Left renal cortex interstitium (tissue), 4 donors: ENCODE measurements at regions not wholly inside any gene's neighbourhood (a gene's known extent, or its start where the extent isn't known, plus 50 kb on each side); places are given as distances from the start of the nearest gene placed in this dataset.
A peak's percentile ranks its signal among the peaks of the same experiment; 100 is the strongest.

Source experiments
- DNase-seq, 4 donors: peaks; one replicate each; pipeline ENCODE4 v3.0.0-alpha.2; 2013; ENCODE audit warnings: low read depth in 4 of 4, low spot score in 2 of 4, missing footprints in 1 of 4

DNA sequence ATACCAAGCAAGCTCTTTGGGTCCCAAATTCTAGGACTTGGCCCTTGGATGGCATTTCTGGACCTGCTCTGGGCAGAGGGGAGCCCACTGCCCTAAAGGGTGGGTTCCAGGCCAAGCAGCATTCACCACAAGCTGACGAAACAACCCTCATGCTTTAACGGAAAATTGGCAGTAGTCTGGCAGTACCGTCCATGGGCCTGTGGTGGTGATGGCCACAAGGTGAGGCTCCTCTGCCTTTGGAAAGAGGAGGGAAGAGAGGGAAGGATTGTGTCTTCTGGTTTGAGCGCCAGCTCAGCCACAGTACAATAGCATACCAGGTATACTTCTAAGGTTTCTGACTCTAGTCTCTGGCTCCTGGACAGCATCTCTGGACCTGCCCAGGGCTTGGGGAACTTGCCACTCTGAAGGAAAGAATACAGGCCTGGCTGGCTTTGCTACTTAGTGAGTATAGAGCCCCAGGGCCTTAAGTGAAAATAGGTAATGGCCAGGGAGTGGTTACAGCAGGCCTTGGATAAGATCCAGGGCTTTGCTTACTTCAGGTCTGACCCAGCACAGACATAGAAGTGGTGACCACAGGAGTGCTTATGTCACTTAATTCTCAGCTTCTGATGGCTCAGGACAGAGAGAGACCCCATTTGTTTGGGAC is 595.5 kb downstream of the LMO7 start:
- no peak for DNase-seq

DNA sequence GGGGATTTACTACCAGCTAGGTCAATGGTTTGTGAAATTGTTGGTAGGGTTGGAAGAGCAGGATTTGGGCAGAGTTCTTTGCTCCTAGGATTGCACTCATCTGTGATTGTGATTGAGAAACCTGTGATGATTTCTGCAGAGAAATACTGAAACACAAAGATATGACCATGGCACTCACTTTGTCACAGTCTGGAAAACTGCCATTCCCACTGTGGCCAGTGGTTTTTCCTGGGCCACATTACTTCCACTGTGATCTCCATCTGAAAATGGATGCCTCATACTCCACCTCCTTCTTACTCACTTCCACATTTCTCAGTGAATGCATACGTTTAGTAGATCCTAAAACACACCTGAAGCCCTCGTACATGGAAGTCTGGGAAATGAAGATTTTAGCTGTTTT is 593.2 kb downstream of the LMO7 start:
- no peak for DNase-seq

DNA sequence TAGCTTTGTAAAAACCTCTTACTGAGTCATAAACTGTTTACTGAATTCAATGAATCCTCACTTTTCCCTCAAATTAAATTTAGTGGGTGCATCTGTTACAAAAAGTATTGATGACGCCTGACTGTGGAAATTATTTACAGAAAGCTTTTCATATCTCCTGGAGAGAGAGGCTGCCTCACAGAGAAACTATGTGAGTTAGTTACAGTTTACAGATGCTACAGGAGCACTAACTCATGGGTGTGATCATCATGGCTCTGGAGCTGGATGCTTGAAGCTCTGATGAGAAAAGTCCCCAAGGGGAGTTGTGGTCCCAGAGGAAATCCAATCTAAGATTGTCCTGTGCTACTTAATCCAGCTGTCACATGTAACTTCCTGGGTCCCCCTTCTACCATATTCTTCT is 590.8 kb downstream of the LMO7 start:
- DNase-seq, result no peak

DNA sequence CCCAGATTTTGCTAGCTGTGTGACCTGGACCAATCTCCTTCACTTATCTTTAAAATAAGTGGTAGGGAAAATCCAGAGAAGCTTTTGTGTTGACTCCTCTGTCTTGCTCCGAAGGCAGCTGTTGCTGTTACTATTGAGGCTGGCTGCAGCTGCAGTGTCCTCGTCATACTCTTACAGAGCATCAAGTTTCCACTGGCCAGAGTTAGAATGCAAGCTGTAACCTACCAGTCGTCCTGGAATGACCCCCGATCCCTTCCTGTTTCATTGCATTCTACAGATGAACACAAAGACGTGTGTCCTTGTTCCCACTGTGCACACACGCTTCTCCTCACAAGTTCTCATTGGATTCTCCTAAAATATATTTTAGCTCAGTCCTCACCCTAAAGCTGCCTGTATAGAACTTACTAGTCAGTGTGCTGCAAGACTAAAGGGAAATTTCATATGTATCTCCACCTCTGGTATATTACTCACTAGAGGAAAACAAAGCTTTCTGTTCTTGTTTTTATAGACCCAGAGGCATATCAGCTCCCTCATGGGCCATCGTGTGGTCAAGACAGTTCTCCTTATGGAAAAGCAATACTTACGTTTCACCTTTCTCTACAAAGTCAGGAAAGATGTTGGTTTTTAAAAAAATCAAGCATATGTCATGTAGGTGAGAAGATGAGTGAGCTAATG is 589.8 kb downstream of the LMO7 start:
- DNase-seq, result peak in 1 of 4 donors; percentile 12

DNA sequence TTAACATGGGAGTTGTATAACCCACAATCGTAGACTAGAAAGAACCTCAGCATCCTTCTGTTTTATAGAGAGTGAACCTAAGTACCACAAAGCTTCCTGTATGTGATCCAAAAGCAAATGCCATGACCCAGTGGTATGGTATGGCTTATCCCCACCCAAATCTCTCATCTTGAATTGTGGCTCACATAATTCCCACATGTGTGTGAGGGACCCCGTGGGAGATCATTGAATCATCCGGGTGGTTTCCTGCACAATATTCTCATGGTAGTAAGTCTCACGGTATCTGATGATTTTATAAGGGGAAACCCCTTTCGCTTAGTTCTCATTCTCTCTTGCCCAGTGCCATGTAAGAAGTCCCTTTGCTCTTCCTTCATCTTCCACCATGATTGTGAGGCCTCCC is 587.9 kb downstream of the LMO7 start:
- no peak for DNase-seq

DNA sequence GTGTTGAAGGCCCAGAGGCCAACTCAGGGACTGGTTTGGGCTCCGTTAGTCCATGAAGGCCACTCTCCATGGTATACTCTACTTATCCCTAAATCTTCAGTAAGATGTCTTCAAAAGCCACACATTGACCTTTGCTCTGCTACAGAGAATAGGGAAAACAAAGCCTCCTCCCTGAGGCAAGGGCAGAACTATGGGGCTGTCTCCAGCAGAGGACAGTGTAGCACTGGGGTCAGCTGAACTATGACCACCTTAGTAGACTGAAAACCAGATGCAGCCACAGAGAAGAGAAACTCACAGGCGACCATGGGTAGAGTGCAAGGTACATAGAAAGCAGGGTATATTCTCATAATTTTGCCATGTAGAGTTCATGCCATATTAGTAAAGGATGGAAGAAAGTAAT is 587.4 kb downstream of the LMO7 start:
- DNase-seq, result no peak

DNA sequence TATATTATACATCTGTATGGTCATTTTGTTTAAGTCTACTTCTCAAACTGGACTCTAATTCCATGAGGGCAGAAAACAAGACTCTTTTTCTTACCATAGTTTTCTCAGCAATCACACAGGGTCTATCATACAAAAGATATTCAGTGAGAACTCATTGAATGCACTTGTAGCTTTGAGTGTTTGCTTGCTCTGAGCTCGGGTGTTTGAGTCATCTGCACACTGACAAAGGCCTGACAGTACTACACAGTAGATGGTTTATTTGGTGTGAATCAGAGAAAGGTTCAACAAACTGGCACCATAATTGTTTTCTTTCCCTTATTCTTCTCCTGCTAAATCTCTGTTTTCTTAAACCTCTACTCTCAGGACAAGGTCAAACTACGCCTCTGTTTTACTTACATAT is 586.4 kb downstream of the LMO7 start:
- DNase-seq, result no peak

DNA sequence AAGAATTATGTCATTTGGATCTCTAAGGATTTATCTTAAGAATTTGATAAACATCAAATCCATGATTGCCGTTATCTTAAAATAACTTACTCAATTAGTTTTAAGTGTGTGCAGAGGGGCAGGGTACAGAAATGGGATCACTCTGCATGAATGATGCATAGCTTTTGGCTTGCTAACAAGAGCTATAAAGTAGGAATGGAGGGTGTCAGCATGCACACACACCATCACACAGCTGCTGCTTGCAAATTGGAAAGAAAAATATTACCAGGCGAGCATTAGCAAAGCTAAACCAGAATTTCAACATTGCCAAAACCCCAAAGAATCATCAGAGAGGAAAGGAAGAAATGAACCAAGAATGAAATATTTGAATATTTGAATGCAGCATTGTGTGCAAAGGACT is 580.6 kb downstream of the LMO7 start:
- DNase-seq, result peak in 2 of 4 donors; percentile 5 to 13

DNA sequence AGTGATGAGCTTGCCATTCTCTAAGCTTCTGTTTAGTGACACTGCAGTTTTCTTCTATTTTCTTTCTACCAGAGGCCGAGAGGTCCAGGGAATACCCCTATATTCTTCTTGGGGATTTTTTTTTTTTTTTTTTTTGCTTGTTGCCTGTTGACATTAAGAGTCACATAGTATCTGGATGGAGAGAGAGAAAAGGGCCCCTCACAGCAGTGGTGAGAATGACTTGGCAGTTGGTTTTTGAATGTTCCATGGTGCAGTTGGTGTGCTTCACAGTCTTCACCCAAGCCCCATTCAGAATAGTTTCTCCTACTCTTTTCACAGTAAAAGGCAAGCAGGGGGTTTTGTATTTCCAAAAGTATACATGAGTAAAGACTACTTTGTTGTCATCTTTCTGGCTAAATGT is 577.9 kb downstream of the LMO7 start:
- DNase-seq, result no peak

DNA sequence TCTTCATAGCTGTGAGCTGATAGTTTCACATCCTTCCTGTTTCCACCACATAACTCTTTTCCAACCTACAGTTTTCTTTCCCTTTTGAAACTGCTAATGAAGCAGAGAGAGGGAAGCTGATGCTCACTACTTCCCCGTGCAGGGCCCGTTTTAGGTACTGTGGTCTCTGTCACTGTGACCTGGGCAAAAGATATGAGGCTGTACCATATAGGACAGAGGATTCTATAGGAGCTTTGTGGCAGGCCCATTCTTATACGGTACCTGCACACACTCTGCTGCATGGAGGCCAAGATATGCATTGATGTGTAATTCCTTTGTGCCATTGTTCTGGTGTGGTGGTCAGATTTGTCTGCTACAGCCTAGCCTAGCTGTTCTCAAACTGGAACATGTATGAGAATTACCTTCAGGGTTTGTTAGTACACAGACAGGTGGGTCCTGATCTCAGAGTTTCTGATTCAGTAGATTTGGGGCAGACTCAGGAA is 577.3 kb downstream of the LMO7 start:
- no peak for DNase-seq

DNA sequence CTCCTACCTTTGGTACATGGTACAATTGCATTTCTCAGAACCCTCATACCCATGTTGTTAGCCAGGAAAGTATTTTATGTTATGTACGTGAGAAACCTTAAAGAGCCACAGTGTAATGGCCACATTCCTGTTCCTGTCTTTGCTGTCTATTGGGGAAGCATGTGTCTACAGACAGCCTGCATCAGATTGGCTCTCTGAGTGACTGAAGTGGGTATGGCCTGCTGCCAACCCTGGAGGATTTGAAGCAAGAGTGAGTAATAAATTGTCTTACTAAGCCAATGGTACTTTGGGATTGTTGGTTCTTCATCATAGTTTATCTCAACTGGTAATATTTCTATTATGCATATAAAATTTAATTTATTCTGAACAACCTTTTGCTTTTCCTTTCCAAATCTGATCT is 574.1 kb downstream of the LMO7 start:
- no peak for DNase-seq

DNA sequence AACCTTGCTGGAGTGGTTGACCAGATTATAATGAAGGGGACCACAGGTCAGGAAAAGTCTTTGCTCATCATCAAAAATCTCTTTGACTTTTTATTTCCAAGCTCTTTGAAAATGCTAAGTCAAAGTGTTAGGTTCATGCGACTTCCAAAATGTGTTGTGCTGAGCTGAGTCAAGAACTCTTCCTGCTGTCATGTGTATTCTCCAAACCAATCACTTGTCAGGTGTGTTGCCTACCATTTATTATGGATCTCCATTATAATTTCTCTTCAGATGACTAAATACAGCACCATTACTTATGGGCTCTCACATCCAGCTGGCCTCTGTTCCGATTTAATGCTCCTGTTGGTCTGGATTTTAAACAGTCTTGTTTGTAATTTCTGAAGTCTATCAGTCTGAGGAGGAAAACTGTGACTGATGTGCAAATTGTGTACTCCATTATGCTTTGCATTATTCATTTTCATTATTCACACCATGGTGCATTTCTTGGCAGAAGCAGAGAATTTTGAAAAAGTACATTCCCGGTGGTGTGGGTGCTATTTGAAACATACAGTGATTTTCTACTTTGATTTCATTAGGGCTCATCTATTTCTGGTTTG is 562.5 kb downstream of the LMO7 start:
- no peak for DNase-seq

DNA sequence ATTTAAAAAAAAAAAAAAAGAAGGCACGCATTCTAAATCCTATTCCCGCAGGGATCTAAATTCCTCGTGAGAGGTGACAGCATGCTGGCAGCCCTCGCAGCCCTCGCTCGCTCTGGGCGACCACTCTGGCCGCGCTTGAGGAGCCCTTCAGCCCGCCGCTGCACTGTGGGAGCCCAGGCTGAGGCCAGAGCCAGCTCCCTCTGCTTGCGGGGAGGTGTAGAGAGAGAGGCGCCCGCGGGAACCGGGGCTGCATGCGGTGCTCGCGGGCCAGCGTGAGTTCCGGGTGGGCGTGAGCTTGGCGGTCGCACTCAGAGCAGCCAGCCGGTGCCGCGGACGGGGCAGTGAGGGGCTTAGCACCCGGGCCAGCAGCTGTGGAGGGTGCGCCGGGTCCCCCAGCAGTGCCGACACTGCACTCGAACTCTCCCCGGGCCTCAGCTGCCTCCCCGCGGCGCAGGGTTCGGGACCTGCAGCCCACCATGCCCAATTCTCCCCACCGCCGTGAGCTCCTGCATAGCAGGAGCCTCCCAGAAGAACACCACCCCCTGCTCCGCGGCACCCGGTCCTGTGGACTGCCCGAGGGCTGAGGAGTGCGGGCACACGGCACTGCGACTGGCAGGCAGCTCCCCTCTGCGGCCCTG is 553.9 kb downstream of the LMO7 start:
- DNase-seq, result no peak

DNA sequence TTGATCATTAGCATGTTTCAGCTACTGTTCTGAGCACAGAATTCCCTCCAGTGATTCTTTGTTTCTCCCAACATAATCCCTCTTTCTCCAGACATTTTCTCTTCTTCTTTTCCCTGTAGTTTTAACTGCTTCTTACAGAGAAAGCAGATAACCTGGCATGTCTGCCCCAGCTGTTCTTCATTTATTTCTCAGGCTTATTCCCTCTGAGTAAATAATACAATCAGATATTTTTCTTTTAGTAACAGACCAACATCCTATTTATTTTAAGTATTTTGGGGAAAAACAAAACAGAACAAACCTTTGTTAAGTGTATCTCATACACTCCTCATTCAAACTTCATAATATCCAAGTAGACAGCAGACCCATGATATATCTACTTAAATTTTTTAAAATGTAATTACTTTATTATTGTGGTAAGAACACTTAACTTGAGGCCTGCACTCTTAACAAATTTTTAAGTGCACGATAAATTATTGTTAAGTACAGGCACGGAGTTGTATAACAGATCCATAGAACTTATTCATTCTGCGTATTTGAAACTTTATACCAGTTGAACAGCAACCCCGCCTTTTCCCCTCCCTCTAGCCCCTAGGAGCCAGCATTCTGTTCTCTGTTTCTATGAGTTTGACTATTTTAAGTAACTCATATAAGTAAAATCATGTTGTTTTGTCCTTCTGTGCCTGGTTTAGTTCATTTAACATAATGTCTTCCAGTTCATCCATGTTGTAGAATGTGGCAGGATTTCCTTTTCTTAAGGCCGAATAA is 540.0 kb downstream of the LMO7 start:
- DNase-seq, result no peak

DNA sequence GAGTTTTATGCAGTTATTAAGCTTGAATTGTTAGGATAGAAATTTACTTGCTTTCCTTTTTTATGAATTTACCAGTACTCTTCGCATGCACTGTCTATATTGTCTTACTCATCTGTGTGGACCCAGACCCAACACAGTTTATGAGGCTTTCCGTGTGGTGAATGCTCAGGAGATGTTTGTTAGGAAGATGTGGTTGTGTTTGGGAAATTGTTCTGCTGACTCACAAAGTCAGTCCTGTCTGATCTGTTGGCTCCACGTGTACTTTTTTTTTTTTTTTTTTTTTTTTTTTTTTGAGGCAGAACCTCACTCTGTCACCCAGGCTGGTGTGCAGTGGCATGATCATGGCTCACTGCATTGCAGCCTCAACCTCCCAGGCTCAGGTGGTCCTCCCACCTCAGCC is 532.5 kb downstream of the LMO7 start:
- DNase-seq, result no peak

DNA sequence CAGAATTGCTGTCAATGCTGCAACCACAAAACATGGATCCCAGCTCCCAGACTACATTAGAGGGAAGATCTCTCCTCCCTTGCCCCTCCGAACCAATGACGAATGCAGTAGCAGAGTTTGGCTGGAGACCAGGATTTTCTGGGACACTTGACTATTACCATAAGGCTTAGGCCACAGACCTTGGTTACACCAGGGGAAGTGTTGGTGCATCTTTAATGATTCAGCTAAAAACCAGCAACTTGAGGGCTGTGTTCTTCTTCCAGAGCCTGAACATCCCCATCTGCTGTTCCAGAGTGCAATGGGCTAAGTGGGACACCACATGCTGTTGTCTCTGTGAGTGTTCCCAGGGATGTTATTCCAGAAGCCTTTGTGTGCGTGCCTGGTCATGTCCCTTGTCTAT is 528.2 kb downstream of the LMO7 start:
- no peak for DNase-seq

DNA sequence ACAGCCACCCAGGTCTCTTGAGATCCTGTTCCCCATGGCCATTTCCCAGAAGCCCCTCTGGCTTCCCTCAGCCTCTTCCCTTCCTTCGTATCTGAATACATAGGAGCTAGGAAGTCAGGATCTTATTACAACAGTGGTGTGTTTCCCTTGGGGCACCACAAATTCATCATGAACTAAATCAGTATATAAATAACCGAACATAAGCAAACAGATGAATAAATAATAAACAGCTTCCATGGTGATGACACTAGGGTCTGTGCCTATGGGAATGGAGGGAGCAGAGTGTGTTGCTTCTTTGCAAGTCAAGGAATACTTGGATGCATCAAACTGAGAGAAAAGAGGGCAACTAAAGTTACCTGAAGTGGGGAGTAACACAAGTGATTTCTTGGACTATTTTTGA is 527.6 kb downstream of the LMO7 start:
- DNase-seq, result no peak

DNA sequence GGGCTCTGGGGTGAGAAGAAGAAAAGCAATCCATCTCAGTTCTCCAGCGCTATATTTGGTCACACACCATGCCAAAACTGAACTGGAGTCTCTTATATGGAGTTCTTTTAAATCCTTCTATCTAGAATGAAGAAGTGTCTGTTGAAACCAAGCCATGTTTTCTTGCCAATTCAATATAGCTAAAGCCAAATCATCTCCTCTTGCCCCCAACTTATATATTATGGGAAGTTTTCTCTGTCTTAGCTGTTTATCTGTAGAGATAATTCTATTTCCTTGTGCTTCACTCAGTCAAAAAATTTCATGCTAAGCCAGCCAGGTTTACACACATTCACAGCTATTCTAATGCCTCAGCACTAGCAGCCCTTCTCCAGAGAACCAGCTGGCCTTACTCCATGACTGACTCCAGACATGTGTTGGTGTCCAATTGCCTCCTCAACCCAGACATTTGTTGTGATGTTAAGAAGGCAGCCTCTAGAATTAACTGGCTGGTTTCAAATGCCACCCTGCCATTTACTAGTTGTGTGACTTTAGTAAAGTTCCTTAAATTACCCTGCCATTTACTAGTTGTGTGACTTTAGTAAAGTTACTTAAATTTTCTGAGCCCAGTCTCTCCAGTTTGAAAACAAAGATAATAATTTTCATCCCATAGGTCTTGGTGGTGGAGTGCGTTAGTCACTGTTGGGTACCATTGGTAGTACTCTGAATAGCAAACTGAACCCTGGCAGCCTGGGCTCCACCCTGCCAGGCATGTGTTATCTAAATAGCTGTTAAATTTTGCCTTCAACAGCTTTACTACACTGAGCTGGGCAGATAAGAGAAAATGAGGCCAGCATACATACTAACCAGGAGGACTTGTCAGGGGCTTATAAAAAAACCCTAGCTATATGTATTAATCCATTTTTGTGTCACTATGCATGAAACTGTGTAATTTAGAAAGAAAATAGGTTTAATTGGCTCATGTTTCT is 525.1 kb downstream of the LMO7 start:
- no peak for DNase-seq

DNA sequence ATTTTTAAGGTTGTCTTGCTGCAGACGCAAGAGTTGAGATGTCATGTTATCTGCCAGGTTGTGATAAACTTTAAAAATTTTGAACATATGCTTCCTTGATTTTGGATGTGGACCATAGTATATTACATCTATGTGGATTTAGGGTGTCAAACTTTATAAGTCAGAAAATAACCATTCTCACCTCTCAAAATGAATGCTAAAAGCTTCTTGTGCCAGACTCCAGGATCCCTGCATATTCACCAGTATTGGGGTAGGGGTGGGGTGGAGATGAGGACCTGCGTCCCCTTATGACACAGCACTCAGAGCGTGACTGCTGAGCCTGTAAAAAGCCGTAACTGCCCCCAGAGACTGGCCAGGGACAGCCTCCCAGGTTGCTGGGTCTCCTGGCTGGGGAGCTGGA is 524.4 kb downstream of the LMO7 start:
- no peak for DNase-seq

DNA sequence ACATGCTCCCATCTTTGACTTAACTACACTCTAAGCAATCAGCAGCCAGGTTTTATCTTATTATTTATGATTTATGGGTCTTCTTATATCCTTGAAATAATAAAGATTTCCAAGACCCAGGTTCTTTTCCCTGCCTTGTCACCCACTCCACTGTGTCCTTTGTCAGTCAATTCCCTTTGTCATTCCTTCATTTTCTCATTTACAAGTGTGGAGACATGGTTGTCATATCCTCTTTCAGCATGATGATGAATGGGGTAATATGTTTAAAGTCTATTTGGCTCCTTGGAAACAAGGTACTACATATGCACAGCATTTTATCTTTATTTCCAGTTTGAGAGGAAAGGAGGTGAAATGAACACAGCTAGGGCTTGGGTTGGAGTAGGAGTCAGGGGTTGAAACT is 521.8 kb downstream of the LMO7 start:
- DNase-seq, result no peak
